Vagina (tissue), 2 donors: ENCODE measurements at regions not wholly inside any gene's neighbourhood (a gene's known extent, or its start where the extent isn't known, plus 50 kb on each side); places are given as distances from the start of the nearest gene placed in this dataset.
"Not testable (repeated sequence)": the region's sequence is repeated elsewhere in the genome, so short reads cannot be mapped to it uniquely, and the experiment has no call there.

ENCODE experiments used
- DNase-seq, 2 donors: peaks; one replicate each; pipeline ENCODE4 v3.0.0-alpha.2; 2017; ENCODE audit errors: extremely low spot score in 2 of 2
- H3K27ac ChIP-seq: fragments of 200-600 bp; sonication (generic); one replicate; pipeline ENCODE4 v1.5.1; 2019
- H3K27me3 ChIP-seq: fragments of 200-600 bp; sonication (generic); one replicate; pipeline ENCODE4 v1.5.1; 2019
- H3K36me3 ChIP-seq, 2 donors: fragments of 200-600 bp; sonication (generic); one replicate each; pipeline ENCODE4 v1.5.1; 2017 to 2019
- H3K4me1 ChIP-seq: fragments of 200-600 bp; sonication (generic); one replicate; pipeline ENCODE4 v1.5.1; 2019
- H3K4me3 ChIP-seq, 2 donors: fragments of 200-600 bp; sonication (generic); 1 replicate in 1 of 2; 2 replicates in 1 of 2; pipeline ENCODE4 v1.5.1; 2016 to 2019
- H3K9me3 ChIP-seq: fragments of 200-600 bp; sonication (generic); one replicate; pipeline ENCODE4 v1.5.1; 2019
- POLR2A ChIP-seq, 2 donors: fragments of 450-650 bp; IDR thresholded peaks; one replicate each; pipeline ENCODE4 v1.6.1; 2017; ENCODE audit warnings: antibody characterized with exemption in 2 of 2, mild to moderate bottlenecking in 2 of 2, moderate library complexity in 2 of 2
- POLR2AphosphoS5 ChIP-seq, 2 donors: sonication (generic); formaldehyde crosslinking; IDR thresholded peaks; one replicate each; pipeline ENCODE4 v1.9.0; 2017; ENCODE audit warnings: antibody characterized with exemption in 2 of 2, mild to moderate bottlenecking in 2 of 2, low read depth in 1 of 2; ENCODE audit not compliant: insufficient read depth in 1 of 2
- intact Hi-C: fragments of 100-400 bp; cut with DNase I; formaldehyde crosslinking; loops from one replicate; pipeline ENCODE4 v1.15.1; 2023
- TF ChIP-seq, protein P1 (sequence below), 3 experiments: fragments of 450-650 bp in 2 of 3; fragments of 200-600 bp in 1 of 3; sonication (generic) in 1 of 3; IDR thresholded peaks; one replicate each; pipeline ENCODE4 v1.5.1; 2017 to 2019; ENCODE audit warnings: antibody characterized with exemption in 3 of 3, mild to moderate bottlenecking in 2 of 3, moderate library complexity in 2 of 3

DNA sequence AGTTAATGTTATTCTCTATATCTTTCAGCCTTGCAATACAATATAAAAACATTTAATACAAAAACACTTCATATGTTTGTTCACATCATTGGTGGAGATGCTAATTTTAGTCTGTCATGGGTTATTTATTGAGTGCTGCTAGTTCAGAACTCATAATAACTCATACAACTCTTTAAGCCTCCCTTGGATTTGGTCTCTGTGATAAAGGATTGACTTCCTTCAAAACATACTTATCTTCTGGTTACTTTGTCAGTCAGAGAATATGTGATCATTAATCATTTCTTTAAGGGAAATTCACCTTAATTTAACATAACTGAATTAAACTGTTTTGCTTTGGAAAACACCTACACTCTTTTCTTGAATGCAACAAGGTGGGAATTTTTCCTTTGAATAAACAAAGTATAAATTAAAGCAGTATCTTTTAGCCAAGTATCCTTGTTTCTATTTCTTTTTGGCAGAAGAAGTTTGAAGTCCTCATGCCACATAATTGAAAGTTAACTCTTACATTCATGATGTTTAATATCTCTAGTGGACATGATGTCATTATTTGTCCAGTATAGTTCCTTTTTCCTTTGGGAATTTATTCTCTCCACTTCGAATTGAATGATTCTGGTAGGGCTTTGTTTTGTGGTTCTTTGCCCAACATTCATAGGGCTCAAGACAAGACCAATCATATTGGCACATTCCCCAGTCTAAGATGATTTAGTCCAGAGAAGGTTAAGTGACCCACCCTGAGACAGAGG, 133.2 kb upstream of the CENPW start:
- Histone ChIP-seq H3K9me3 (no peaks in the 10 kb centered on the region), H3K4me3 (no peak overlapping the region), H3K27ac (no peak overlapping the region), H3K4me1 (no peaks in the 10 kb centered on the region), H3K36me3 (no peaks in the 10 kb centered on the region), H3K27me3 (no peaks in the 10 kb centered on the region)
- intact Hi-C loops = no loop called here
- DNase-seq = no peak
- TF ChIP-seq, protein P1, sequence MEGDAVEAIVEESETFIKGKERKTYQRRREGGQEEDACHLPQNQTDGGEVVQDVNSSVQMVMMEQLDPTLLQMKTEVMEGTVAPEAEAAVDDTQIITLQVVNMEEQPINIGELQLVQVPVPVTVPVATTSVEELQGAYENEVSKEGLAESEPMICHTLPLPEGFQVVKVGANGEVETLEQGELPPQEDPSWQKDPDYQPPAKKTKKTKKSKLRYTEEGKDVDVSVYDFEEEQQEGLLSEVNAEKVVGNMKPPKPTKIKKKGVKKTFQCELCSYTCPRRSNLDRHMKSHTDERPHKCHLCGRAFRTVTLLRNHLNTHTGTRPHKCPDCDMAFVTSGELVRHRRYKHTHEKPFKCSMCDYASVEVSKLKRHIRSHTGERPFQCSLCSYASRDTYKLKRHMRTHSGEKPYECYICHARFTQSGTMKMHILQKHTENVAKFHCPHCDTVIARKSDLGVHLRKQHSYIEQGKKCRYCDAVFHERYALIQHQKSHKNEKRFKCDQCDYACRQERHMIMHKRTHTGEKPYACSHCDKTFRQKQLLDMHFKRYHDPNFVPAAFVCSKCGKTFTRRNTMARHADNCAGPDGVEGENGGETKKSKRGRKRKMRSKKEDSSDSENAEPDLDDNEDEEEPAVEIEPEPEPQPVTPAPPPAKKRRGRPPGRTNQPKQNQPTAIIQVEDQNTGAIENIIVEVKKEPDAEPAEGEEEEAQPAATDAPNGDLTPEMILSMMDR (IDR thresholded peaks at IDR 0.05) = no peak
- TF ChIP-seq POLR2A (IDR thresholded peaks at IDR 0.05) = no peak
- TF ChIP-seq POLR2AphosphoS5 (IDR thresholded peaks at IDR 0.05; ENCODE audit: insufficient read depth in 1 of 2, low read depth in 1 of 2) = no peak

DNA sequence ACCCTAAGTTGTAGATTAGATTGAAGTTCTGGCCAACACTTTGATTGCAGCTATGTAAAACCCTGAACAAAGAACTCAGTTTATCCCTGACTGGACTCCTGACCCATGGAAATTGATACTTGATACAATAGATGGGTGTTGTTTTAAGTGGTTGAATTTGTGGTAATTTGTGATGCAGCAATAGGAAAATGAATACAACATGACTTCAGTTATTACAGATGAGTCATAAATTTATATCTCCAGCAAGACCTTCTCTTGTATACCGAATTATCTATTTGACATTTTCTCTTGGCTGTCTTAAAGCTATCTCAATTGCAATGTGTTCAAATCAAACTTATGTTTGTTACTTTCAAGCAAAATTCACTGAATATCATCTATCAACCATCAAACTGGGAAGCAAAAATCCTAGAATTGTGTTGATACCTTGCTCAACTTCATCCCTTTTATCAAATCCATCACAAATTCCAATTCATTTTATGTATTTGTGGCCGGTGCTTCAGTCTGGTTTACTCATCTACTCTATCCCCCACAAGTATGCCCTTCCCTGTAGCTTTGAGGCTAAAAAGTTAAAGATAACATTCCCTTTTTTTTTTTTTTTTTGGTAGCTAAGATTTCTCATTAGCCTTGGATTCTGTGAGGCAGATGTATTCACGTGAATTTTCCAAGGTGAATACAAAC, 129.4 kb upstream of the CENPW start:
- intact Hi-C loops = no loop called here
- H3K27me3 ChIP-seq = no peaks in the 10 kb centered on the region
- H3K9me3 ChIP-seq = no peaks in the 10 kb centered on the region
- H3K36me3 ChIP-seq = no peaks in the 10 kb centered on the region
- no peak overlapping the region for H3K27ac ChIP-seq
- no peak for TF ChIP-seq POLR2A (IDR thresholded peaks at IDR 0.05)
- TF ChIP-seq, protein P1 (IDR thresholded peaks at IDR 0.05) = no peak
- no peak overlapping the region for H3K4me3 ChIP-seq
- no peak for DNase-seq
- H3K4me1 ChIP-seq = no peaks in the 10 kb centered on the region

DNA sequence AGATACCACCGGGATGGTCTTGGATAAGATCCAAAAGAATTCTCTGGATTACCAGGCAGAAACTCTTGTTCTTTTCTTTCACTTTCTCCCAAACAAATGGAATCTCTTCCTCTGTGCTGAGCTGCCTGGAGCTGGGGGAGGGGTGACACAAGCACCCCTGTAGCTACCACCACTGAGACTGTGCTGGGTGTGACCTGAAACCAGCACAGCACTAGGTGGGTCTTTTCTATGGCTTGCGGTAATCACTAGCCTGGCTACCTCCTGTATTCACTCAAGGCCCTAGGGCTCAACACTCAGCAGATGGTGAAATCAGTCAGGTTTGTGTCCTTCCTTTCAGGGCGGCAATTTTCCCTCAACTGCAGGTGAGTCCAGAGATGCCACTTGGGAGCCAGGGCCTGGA, 122.4 kb upstream of the CENPW start:
- TF ChIP-seq POLR2A (IDR thresholded peaks at IDR 0.05) (no peak), POLR2AphosphoS5 (IDR thresholded peaks at IDR 0.05; ENCODE audit: insufficient read depth in 1 of 2, low read depth in 1 of 2) (no peak)
- TF ChIP-seq, protein P1 (IDR thresholded peaks at IDR 0.05) = no peak
- no peaks in the 10 kb centered on the region for H3K36me3 ChIP-seq
- no peaks in the 10 kb centered on the region for H3K4me1 ChIP-seq
- H3K27ac ChIP-seq = no peak overlapping the region
- H3K27me3 ChIP-seq = no peaks in the 10 kb centered on the region
- H3K4me3 ChIP-seq = no peak overlapping the region
- no peak for DNase-seq
- intact Hi-C loops = no loop called here
- H3K9me3 ChIP-seq = no peaks in the 10 kb centered on the region

DNA sequence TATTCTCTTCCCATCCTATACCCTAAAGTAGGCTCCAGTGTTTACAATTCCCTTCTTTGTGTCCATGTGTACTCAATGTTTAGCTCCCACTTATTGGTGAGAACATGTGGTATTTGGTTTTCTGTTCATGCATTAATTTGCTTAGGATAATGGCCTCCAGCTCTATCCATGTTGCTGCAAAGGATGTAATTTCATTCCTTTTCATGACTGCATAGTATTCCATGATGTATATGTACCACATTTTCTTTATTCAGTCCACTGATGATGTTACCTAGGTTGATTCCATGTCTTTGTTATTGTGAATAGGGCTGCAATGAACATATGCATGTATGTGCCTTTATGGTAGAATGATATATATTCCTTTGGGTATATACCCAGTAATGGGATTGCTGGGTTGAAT, 119.0 kb upstream of the CENPW start:
- intact Hi-C loops, H3K4me1 ChIP-seq, H3K27me3 ChIP-seq, H3K9me3 ChIP-seq, H3K27ac ChIP-seq, H3K36me3 ChIP-seq, H3K4me3 ChIP-seq, DNase-seq: not testable (repeated sequence)

DNA sequence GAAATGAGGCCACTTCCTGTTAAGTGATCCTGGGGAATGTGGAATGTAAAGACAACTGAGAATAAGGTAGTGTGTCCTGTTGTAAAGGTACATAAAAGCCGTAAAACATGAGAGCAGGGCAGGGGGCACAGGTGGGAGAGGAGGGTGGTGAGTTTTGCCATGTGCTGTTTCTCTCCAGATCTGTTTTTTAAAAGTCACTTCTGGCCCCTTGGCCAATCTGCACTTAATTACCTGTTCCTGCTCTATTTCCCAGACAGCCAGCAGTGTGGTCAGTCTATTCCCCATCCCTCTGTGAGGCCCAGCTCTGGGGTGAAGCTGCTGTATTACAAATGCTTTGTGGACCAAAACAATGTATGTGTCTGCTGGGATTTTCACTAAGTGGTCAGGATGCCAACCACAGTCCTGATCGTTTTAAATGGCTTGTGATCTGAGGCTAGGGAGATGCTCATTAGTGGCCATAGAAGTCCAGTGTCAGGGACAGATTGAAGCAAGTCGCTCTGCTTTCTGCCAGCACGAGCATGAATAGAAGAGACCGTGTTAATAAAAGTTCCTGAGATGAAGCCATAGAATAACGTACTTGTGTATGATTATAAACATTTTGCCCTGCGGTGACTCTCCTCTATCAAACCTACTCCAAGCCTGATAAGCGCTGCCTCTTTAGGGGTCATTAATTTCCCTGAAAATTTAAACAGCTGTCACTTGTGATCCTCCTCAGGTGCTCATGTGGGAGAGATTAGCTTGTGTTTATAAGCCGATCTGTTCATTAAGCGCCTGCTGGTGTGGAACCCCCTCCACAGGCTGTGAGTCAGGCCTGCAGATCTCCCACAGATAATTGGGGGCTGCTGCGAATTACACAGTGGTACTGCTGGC, 111.8 kb upstream of the CENPW start:
- H3K4me3 ChIP-seq = no peak overlapping the region
- intact Hi-C loops = no loop called here
- no peaks in the 10 kb centered on the region for H3K9me3 ChIP-seq
- H3K27me3 ChIP-seq = no peaks in the 10 kb centered on the region
- TF ChIP-seq, protein P1 (IDR thresholded peaks at IDR 0.05) = no peak
- TF ChIP-seq POLR2AphosphoS5 (IDR thresholded peaks at IDR 0.05; ENCODE audit: insufficient read depth in 1 of 2, low read depth in 1 of 2) (no peak), POLR2A (IDR thresholded peaks at IDR 0.05) (no peak)
- no peaks in the 10 kb centered on the region for H3K36me3 ChIP-seq
- no peak overlapping the region for H3K27ac ChIP-seq
- no peak for DNase-seq
- H3K4me1 ChIP-seq = no peaks in the 10 kb centered on the region
